ENCODE measurements at regions not wholly inside any gene's neighbourhood (a gene's known extent, or its start where the extent isn't known, plus 50 kb on each side); places are given as distances from the start of the nearest gene placed in this dataset.
"Not testable (repeated sequence)": the region's sequence is repeated elsewhere in the genome, so short reads cannot be mapped to it uniquely, and the experiment has no call there.

DNA sequence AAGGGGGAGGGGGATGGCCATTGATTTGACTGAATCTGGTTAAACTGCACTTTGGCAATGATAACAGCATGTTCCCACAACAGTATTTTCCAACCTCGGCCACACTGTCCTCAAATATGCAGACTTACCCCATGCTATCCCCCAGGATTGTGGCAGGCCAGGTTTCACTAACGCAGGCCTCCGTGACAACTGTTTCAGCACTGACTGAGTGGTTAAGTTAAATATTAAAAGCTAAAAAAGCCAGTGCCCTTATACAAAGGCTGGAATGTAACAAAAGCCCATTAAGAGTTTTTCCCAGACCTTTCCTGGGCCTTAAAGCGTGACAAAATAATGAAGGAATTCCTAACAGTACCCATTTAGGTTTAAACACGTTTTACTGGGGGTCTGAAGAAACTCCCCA is 202.9 kb downstream of the USP25 start:
- no peak for DNase-seq

DNA sequence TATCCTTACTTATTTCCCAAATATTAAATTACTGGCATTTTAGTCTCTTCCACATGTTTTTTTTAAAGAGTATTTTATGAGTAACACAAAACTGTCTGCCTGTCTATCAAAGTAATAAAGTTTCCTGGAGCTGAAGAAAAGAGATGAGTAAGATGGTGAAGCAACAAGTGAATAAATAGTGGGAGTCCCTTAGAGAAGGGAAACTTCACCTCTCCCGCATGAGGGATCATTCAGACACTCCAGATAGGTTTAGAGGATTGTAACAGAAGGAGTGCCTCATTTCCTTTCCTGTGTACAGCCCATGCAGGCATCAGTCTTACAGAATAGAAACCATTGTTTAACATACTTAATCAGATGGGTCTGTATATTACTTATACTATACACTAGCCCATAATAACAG is 205.7 kb downstream of the USP25 start:
- no peak for DNase-seq

DNA sequence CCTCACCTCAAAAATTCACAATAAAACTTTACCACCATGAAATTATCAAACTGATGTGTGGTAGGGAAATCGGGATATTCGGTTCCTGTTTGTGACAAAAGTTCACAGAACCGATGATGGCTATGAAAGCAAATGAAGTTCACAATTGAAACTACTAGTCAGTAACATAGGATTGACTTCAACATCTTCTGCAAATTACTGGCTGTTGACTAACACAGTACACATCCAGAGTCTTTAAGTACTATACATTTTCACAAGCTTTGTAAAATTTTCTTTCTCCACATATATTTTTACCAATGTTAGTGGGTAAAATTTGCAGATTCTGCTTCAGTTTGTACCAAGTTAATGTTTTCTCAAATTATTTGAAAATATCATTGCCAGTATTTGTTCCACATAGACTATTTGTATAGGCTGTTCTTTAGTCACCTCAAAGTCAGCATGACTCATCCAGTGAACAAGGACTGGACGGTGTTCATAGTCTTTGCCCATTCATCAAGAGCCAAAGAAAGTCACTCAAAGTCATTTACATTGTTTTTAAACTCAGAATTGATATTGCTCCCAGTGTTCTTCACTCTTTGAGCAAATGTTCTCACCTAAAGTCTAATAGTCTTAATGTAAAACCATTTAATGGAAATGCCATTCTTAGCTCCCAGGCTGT is 213.4 kb downstream of the USP25 start:
- DNase-seq: no peak

DNA sequence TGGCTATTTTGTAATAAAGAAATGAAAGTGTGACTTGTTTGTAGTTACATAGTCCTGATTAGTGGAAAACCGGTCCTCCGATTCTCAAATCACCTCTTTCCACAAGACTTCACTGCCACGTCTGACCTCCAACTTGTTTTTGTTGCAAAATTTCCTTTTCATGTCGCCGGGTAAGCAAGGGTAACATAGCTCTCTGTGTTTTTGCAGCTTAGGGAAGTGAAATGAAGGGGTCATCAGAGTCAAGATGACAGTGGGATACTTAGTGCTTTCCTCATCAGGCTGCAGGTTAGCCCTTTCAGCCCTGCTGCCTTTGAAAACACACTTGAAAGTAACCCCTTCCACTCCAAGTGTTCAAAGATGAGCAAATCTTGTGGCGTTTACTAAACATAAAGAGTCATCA is 217.9 kb downstream of the USP25 start:
- peak; percentile 5 for DNase-seq

DNA sequence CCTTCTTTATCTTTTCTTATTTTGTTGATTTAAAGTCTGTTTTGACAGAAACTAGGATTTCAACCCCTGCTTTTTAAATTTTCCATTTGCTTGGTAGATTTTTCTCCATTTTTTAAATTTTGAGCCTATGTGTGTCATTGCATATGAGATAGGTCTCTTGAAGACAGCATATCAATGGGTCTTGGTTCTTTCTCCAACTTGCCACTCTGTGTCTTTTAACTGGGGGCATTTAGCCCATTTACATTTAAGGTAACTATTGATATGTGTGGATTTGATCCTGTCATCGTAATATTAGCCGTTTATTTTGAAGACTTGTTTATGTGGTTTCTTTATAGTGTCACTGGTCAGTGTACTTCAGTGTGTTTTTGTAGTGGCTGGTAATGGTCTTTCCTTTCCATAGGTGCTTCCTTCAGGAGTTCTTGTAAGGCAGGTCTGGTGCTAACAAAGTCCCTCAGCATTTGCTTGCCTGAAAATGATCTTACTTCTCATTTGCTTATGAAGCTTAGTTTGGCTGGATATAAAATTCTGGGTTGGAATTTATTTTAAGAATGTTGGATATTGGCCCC is 223.9 kb downstream of the USP25 start:
- DNase-seq: no peak

DNA sequence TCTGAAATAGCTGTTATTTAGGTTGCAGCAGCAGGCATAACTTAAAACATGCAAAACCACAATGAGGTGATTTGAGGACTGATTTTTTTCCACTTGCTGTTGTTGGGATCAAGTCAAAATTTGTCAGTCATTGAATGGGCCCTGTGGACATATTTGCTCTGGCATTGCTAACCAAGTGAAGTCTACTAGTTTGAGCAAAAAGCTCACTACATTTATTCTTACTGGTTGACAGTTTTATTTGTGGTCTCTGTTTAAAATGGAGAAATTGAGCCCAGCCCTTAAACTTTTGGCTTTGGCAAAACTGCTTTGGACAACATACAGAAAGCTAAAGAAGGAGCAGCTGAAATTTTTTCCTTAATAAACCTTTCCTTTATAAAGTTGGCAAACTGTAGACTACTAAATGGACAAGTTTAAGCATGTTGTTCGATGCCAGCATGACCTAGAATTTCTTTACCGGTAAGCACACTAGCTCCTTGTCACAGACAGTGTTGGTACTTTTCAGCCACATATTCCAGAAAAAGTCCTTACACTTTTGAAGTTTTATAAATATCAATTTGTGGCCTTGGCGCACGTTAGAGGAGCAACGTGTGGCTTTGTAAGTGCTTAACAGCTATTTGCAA is 234.6 kb downstream of the USP25 start:
- DNase-seq: no peak

DNA sequence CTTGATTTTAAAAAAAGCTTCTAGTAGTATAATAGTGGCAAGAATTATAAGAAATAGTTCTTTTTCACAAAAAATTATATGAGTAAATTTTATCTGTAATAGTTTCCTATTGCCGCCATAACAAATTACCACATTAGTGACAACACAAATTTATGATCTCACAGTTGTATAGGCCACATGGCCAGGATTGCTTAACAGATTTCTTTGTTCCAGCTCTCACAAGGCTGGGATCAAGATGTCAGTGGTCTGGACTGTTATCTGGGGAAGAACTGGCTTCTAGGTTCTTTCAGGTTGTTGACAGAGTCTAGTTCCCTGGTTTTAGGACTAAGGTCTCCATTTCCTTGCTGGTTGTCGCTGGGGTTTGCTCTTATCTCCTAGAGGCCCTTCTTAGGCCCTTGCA is 236.4 kb downstream of the USP25 start:
- DNase-seq: no peak

DNA sequence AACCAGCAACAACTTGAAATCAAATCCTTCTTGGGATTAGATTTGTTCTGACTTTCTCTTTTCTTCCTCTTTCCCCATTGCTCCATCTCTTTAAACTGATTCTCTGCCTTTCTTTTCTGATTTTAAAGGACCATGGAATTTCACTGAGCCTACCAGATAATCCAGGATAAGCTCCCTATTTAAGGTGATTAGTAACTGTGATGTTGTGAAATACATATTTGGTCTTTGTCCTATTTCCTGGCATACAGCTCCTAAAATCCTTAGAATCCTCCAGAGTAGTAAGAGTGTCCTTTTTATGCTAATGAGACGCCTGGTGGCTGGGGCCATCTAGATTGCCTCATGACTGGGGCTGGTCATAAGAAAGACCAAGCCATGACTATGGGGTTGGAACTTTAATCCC is 236.9 kb downstream of the USP25 start:
- DNase-seq: no peak

DNA sequence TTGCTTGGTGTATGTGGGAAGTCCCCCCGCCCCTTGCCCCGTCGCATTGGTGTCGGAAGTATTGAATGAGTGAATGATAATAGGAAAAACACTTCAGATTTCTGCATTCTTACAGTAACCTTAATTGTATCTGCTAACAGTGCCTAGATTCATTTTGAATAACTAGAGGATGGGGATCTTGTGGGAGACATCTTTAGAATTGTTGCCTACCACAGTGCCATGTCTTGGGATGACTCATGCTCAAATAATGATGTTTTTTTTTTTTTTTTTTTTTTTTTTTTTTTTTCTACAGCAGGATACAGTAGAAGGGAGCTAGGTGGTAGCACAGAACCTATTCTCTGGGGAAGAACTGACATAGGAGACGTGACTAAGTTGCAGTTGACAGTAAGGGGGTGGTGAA is 237.9 kb downstream of the USP25 start:
- no peak for DNase-seq

DNA sequence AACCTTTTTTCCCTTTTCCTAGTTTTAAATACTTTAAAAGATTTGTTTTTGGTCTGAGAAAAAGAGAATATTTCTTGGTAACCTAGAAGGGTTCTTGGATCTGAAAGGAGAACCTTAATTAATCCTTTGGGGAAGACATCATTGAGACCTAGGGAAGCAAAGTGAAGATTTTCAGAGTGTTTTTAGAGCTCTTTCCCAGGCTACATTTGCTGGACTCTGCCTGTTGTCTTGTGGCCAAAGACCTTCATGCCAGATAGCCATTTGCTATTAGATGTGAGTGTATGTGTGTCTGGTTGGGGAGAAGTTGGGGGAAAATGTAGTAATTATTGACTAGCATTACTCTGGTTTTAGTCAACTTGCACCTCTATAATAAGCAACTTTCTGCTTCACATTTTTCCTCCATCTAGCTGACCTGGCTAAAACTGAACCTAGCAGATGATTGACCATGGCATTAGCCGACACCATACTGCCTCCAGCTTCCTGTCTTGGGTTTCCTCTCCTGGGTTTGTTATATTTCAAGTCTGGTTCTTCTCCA is 239.1 kb downstream of the USP25 start:
- DNase-seq: no peak

DNA sequence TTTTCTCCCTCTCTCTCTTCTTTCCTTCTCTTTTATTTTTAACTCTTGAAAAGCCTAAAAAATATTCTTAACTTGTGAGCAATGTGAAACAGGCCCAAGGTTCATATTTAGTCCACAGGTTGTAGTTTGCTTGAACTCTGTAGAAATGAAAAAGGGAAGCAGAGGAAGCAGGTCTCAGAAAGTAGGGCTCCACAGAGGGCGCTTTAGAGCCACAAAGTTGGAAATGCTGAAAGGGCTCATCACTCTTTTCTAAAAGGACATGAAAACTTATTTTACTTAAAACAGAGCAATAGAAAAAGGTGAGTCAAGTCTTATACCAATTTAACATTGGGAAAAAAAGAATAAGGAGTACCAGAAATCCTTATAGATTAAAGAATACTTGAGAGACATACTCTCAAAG is 247.0 kb downstream of the USP25 start:
- DNase-seq: no peak

DNA sequence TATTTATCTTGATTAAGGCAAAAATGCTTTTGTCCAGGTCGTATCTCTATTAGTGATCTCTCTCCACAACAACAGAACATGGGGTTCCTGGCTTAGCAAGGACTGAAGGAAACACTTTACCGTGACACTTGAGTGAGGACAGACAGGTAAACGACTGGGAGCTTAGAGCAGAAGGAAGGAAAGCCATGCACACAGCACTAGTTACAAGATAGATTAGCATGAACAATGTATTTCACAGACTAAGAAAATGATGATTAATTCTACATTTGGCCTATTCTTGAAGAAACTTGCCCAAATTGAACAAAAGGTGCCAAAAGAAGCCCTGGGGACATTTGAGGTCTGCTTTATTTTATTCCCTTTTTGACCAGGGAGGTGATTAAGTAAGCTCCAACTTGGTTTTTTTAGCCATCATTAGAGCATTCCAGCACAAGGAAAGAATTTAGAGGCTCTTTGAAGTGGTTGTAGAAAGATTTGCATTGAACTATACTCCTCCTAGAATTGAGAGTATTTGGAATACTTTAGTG is 248.5 kb downstream of the USP25 start:
- DNase-seq: no peak

DNA sequence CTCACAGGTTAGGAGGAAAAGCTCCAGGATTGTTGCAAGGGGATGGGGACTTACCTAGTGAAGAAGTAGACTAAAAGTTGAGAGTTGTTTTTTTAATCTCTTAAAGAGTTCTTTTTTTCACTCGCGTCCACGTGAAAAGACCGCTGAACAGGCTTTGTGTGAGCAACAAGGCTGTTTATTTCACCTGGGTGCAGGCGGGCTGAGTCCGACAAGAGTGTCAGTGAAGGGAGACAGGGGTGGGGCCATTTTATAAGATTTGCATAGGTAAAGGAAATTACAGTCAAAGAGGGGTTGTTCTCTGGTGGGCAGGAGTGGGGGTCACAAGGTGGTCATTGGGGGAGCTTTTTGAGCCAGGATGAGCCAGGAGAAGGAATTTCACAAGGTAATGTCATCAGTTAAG is 249.7 kb downstream of the USP25 start:
- DNase-seq: not testable (repeated sequence)

DNA sequence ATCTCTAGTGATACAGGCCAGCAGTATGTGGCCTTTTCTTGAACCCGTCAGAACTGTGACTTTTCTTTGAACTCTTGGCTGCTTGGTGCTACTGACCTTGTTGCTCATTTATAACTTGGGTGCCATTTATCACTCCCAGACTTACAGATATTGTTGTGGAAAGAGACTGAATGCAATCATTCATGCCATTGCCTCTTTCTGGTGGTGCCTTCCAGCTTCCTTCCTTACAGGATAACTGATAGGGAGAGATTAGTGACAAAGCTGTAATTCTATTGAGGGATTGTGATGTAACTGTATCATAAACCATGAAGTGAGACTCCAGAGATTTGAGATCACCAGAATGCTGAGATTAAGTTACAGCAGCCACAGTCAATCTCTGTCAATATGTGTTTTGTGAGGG is 256.5 kb downstream of the USP25 start:
- DNase-seq: peak; percentile 2

DNA sequence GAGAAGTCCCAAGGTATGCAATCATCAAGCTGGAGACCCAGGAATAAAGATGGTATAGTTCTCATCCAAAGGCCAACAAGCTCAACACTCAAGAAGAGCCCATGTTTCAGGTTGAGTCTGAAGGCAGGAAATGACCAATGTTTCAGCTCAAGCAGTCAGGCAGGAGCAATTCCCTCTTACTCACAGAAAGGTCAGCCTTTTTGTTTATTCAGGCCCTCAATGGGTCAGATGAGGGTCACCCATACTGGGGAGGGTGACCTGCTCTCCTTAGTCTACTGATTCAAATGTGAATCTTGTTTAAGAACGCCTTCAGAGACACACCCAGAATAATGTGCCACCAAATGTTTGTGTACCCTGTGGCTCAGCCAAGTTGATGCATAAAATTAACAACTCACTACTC is 262.4 kb downstream of the USP25 start:
- DNase-seq: no peak

DNA sequence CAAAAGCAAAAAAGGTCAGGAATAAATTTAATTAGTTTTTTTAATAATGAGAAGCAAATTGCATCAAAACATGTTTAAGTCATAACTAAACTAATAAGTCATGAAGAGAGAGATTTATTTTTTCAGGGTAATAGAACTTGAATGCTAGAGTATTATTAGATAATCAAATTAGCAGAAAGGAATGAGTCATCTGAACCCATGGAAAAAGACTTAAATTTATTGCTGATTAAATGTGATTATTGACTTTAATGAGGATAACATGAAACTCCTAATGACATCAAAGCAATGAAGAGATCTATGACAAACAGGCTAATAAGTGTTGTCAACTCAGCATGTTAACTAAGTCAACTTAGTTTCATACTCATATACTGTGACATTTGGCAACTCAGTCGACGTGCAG is 264.2 kb downstream of the USP25 start:
- DNase-seq: no peak

DNA sequence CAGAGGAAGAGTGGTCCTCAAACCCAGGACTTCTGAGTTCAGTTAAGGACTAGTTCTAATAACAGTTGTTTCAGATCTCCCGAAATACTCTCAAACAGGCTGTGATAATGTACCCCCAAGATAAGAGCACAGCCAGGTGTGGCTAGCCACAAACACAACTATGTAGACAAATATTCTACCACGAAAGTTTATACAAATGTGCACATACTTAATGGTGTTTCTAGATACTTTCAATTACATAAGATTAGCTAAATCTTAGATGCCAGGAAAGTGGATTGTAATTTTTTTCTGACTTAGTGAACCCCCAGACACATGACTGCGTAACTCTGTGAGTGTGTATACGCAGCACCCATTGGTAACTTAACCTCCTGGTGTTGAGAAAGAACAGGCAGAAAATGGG is 270.0 kb downstream of the USP25 start:
- no peak for DNase-seq

DNA sequence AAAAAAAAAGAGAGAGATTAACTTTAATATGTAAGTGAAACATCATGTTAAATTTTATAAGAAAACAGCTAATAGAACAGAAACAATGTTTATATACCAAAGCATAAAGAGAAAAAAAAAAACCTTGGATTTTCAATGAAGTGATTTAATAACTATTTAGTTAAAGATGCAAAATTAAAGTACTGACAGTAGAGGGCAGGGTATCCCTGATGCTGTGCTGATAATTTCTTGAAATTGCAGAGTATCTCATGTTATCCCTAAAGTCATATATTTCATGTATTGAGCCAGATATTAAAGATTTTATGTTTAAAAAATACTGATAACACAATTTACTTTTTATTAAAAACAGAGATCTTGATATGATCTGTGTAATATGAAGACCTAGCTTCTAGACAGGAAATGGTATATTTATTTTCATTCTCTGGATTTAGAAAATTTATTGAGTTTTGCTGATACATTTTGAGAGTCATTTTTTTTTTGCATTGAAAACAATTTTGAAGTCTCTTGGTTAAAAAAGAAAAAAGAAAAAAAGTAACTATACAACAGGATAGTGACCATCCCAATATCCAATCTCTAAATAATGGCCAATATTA is 273.2 kb downstream of the USP25 start:
- DNase-seq: no peak

DNA sequence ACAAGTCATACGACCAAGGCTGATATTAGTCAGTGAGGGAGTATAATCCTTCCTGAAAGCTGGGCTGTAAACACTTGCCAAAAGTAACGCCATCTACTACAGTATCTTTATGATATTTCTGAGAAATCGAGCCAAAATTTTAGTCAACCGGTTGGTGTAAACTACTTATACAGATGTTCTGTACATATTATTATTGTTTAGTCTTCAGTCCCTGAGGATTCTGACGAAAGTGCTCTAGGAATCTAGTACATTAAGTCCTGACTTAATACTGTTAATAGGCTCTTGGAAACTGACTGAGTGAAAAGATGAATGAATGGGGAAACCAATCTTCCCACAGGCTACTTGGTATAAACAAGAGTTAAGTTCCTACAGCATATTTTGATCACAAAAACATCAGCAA is 274.3 kb downstream of the USP25 start:
- DNase-seq: no peak

DNA sequence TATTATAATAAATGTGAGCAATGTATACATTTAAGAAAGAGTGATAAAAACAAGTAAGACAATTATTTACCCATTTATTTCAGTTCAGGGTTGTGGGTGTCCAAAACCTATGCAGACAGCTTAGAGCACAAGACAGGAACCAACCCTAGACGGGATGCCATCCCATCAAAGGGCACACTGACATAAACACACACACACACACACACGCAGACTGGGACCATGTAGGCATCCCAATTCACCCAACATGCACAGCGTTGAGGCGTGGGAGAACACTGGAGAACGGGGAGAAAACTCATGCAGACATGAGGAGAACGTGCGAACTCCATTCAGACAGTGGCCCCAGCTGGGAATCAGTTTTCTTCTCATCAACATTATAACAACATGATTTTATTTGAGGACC is 274.7 kb downstream of the USP25 start:
- DNase-seq: no peak

DNA sequence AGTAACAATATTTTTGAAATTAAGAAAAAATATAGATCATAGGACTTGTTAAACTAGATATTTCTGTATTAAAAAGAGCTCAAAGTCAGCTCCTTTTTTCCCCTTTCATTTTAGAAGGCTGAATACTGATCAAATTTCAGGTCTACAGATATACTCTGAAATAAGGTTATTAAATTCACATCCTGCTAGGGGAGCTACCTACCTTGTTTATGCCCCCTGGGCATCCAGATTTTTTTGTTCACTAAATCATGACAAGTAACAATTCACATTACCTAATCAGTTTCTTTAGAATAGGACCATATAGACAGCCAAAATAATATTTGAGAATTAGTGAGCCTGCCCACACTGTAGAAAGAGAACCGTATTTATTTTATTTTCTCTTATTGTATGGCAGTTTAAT is 276.2 kb downstream of the USP25 start:
- no peak for DNase-seq

DNA sequence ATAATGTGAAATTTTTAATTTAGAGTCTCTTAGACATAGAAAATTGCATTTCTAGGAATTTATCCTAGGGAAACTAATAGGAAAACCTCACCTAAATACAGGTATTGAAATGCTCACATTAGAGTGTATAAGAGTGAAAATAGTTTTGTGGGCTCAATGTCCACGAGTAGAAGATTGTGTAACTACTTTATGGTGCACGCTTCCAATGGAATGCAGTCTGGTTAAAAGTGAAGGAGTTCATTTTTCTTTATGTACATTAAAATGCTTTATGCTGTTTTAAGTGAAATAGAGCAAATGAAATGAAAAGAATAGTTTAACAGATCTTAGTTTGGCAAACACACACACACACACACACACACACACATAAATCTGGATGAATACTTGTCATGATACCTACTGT is 278.2 kb downstream of the USP25 start:
- DNase-seq: no peak

DNA sequence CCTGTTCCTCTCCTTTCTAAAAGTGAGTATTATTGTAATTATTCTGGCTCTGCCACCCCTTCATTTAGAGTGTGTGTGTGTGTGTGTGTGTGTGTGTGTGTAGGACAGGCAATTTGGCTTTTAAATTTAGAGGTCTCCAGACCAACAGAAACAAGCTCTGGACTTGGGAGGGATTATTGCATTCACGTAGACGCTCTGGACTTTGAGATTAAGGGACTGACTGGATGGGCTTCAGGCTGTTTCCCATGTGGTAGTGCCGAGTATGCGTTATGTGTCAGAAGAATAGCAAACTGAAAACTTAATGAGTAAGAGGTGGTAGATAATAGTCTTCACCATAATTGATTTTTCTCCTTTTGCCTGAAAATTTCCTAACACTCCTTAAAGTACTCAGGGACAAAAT is 281.9 kb downstream of the USP25 start:
- DNase-seq: peak; percentile 5

DNA sequence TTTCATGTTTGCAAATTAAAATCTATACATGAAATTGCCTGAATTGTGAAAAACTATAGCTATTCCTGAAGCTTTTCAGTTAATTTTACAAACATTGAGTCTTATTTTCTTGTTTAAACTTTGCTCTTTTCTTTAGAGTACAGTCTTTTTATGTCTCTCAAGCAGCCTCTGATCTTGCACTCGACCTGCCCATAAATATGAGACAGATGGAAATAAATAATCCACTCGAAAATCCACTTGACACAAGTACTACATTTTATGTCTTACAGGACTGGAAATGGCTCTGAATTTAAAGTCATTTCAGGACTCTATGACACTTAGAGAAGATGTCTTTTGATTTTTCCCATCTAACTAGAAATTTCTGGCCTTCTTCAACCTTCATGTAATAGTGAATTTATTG is 283.8 kb downstream of the USP25 start:
- no peak for DNase-seq
